Breast epithelium (tissue), 4 donors: ENCODE measurements at regions not wholly inside any gene's neighbourhood (a gene's known extent, or its start where the extent isn't known, plus 50 kb on each side); places are given as distances from the start of the nearest gene placed in this dataset.

ENCODE experiments used
- DNase-seq, 2 donors: peaks; one replicate each; pipeline ENCODE4 v3.0.0-alpha.2; 2019; ENCODE audit warnings: low spot score in 2 of 2
- H3K27ac ChIP-seq, 2 donors: fragments of 200-600 bp; sonication (generic) in 1 of 2; one replicate each; pipeline ENCODE4 v1.5.1; 2016 to 2019; ENCODE audit warnings: mild to moderate bottlenecking in 1 of 2
- H3K27me3 ChIP-seq, 2 donors: fragments of 200-600 bp; sonication (generic) in 1 of 2; one replicate each; pipeline versions ENCODE4 v1.5.1 to v1.6.0; 2017 to 2019; ENCODE audit warnings: control low read depth in 1 of 2, mild to moderate bottlenecking in 1 of 2
- H3K36me3 ChIP-seq: fragments of 200-600 bp; one replicate; pipeline ENCODE4 v1.5.1; 2019
- H3K4me1 ChIP-seq, 2 donors: fragments of 200-600 bp; sonication (generic); one replicate each; pipeline ENCODE4 v1.5.1; 2016 to 2019; ENCODE audit warnings: control low read depth in 1 of 2
- H3K4me3 ChIP-seq, 3 donors: fragments of 200-600 bp; sonication (generic); 1 replicate in 2 of 3; 2 replicates in 1 of 3; pipeline ENCODE4 v1.5.1; 2016 to 2019; ENCODE audit warnings: mild to moderate bottlenecking in 3 of 3, moderate library complexity in 2 of 3
- H3K9me3 ChIP-seq, 2 donors: fragments of 200-600 bp; sonication (generic) in 1 of 2; one replicate each; pipeline ENCODE4 v1.5.1; 2016 to 2019; ENCODE audit warnings: control low read depth in 1 of 2
- CTCF ChIP-seq, 3 donors: fragments of 450-650 bp; IDR thresholded peaks; one replicate each; pipeline ENCODE4 v1.5.1; 2016 to 2017; ENCODE audit warnings: antibody characterized with exemption in 3 of 3, mild to moderate bottlenecking in 3 of 3, moderate library complexity in 3 of 3
- POLR2A ChIP-seq: fragments of 450-650 bp; IDR thresholded peaks from one replicate; pipeline ENCODE4 v1.6.1; 2016; ENCODE audit warnings: antibody characterized with exemption, mild to moderate bottlenecking, moderate library complexity
- POLR2AphosphoS5 ChIP-seq, 3 donors: sonication (generic); formaldehyde crosslinking; IDR thresholded peaks; one replicate each; pipeline ENCODE4 v1.6.1; 2017; ENCODE audit warnings: antibody characterized with exemption in 3 of 3
- intact Hi-C: fragments of 100-400 bp; cut with DNase I; formaldehyde crosslinking; loops from one replicate; pipeline ENCODE4 v1.15.1; 2023; ENCODE audit warnings: low total_unique reads

- DNase-seq, result no peak
- no peaks in the 10 kb centered on the region for H3K27me3 ChIP-seq
- no peak for TF ChIP-seq CTCF (IDR thresholded peaks at IDR 0.05)
- no peak for TF ChIP-seq POLR2A
- no peak for TF ChIP-seq POLR2AphosphoS5 (IDR thresholded peaks at IDR 0.05)
- no peak overlapping the region for H3K4me3 ChIP-seq
- intact Hi-C loops, result no loop called here
- no peaks in the 10 kb centered on the region for H3K4me1 ChIP-seq
- no peaks in the 10 kb centered on the region for H3K9me3 ChIP-seq
- no peaks in the 10 kb centered on the region for H3K36me3 ChIP-seq
- H3K27ac ChIP-seq, result no peak overlapping the region
Observed at GRCh38 chr1:100622966-100623762, 85.2 kb downstream of the GPR88 start.

GRCh38 chr1:100624886-100625610, 87.1 kb downstream of the GPR88 start:
- Histone ChIP-seq H3K4me3 (no peak overlapping the region), H3K27ac (no peak overlapping the region), H3K27me3 (no peaks in the 10 kb centered on the region), H3K4me1 (no peaks in the 10 kb centered on the region), H3K9me3 (no peaks in the 10 kb centered on the region), H3K36me3 (no peaks in the 10 kb centered on the region)
- TF ChIP-seq CTCF (IDR thresholded peaks at IDR 0.05) (no peak), POLR2A (no peak), POLR2AphosphoS5 (IDR thresholded peaks at IDR 0.05) (no peak)
- intact Hi-C loops, result no loop called here
- DNase-seq, result no peak

DNA sequence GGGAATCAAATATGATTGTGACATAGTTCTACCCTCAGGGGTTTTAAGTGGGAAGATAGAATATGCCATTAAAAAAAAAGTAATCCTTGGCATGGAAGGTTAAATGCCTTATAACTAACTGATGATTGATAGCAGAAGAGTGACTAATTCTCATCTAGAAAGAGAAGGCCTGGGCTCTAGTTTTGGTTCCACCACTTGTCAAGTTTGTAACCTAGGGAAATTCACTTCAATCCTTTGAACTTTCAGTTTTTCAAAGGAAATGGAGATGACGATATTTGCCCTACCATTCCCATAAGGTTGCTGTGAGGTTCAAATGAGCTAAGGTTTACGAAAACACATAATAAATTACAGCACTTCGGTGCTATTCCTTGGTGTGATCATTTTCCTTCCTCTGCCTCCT, 88.5 kb downstream of the GPR88 start:
- TF ChIP-seq POLR2AphosphoS5 (IDR thresholded peaks at IDR 0.05) (no peak), CTCF (IDR thresholded peaks at IDR 0.05) (no peak), POLR2A (no peak)
- H3K27me3 ChIP-seq, result no peaks in the 10 kb centered on the region
- intact Hi-C loops, result no loop called here

GRCh38 chr1:100627054-100627716, 89.2 kb downstream of the GPR88 start:
- Histone ChIP-seq H3K9me3 (no peaks in the 10 kb centered on the region), H3K4me1 (no peaks in the 10 kb centered on the region), H3K4me3 (no peak overlapping the region), H3K27me3 (no peaks in the 10 kb centered on the region), H3K36me3 (no peaks in the 10 kb centered on the region), H3K27ac (no peak overlapping the region)
- no peak for DNase-seq
- intact Hi-C loops, result no loop called here
- TF ChIP-seq CTCF (IDR thresholded peaks at IDR 0.05), result no peak
- TF ChIP-seq POLR2AphosphoS5 (IDR thresholded peaks at IDR 0.05), result no peak
- TF ChIP-seq POLR2A, result no peak

More for the DNA sequence above, 88.5 kb downstream of the GPR88 start:
- Histone ChIP-seq H3K36me3 (no peaks in the 10 kb centered on the region), H3K27ac (no peak overlapping the region), H3K9me3 (no peaks in the 10 kb centered on the region), H3K4me3 (no peak overlapping the region), H3K4me1 (no peaks in the 10 kb centered on the region)
- no peak for DNase-seq

DNA sequence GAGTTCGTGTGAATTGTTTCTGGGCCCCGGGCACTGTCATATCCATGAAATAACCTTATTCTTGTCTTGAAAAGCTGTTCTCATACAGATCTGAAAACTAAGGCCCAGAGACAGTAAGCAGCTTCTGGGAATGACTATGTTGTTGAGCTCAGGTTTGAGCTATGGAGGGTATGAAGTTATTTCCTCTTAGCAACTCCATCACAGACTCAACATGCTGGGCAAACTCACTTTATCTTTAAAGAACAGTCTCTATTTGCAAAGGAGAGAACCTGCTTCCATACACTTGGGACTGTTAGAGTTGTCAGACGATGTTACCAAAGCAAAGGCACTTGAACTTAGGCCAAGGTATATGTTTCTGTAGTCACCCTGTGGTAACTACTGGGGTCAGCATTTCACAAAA, 90.0 kb downstream of the GPR88 start:
- no peaks in the 10 kb centered on the region for H3K27me3 ChIP-seq
- no peak overlapping the region for H3K27ac ChIP-seq
- no peaks in the 10 kb centered on the region for H3K4me1 ChIP-seq
- no peaks in the 10 kb centered on the region for H3K36me3 ChIP-seq
- H3K9me3 ChIP-seq, result no peaks in the 10 kb centered on the region
- TF ChIP-seq CTCF (IDR thresholded peaks at IDR 0.05) (no peak), POLR2A (no peak)
- H3K4me3 ChIP-seq, result no peak overlapping the region
- intact Hi-C loops, result no loop called here
- DNase-seq, result no peak
